Kidney epithelial cell (primary cell): ENCODE measurements at regions not wholly inside any gene's neighbourhood (a gene's known extent, or its start where the extent isn't known, plus 50 kb on each side); places are given as distances from the start of the nearest gene placed in this dataset.

ENCODE experiments used
- DNase-seq: peaks from one replicate; pipeline ENCODE4 v3.0.0-alpha.2; 2010; ENCODE audit warnings: low read depth
- H3K27me3 ChIP-seq: 2 replicates; pipeline ENCODE4 v1.6.0; 2011; ENCODE audit warnings: low read length; ENCODE audit not compliant: control insufficient read depth, insufficient read depth
- H3K36me3 ChIP-seq: 2 replicates; pipeline ENCODE4 v1.5.1; 2011; ENCODE audit warnings: low read length; ENCODE audit not compliant: control insufficient read depth, insufficient read depth
- H3K4me3 ChIP-seq: 2 replicates; pipeline ENCODE4 v1.5.1; 2011; ENCODE audit warnings: low read depth, mild to moderate bottlenecking, control low read depth, low read length
- CTCF ChIP-seq: IDR thresholded peaks from 2 replicates; pipeline ENCODE4 v1.5.1; 2011; ENCODE audit warnings: mild to moderate bottlenecking, moderate library complexity, low read length, control low read depth, inconsistent platforms; ENCODE audit not compliant: insufficient read depth, poor library complexity, severe bottlenecking

DNA sequence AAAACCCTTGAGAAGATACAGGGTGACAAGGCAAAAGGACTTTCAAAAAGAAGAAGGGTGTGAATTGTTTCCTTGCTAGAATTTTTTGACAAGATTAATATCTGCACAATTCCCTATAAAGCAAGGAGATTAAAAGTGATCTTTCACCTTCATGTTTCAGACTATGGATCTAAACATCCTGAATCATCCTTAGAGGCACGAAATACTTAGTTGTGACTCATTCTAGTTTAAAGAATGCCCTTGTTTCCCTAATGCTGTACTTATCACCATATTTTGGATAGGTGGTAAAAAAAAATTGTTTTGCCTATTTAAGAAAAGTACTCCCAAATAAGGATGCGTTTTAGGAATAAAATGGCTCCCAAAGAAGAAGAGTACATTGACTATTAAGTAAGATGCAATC, 415.1 kb downstream of the LRRIQ3 start:
- H3K27me3 ChIP-seq, result no peaks in the 10 kb centered on the region
- H3K36me3 ChIP-seq, result no peaks in the 10 kb centered on the region
- DNase-seq, result no peak
- H3K4me3 ChIP-seq, result no peak overlapping the region
- no peak for TF ChIP-seq CTCF

- no peak for DNase-seq
- H3K36me3 ChIP-seq, result no peaks in the 10 kb centered on the region
- no peaks in the 10 kb centered on the region for H3K27me3 ChIP-seq
- no peak for TF ChIP-seq CTCF
- H3K4me3 ChIP-seq, result no peak overlapping the region
These were observed 416.7 kb downstream of the LRRIQ3 start for GRCh38 chr1:73781251-73781650.

DNA sequence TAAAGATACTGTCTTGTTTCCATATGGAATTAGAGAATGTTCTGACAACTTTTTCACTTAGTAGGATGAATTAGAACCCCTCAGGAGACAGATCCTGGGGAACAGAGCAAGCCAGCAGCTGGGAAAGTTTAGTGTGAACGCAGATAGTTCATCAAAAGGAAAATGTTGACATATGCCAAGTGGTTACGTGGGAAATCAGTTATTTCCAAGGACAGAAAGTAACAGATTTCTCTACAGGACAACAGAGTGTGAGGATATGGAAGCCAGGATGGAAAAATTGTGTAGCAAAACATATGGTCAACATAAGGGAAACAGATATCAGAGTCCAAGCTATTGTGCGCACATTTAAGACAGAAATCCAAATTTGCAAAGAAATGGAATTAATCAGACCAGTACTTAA, 419.5 kb downstream of the LRRIQ3 start:
- Histone ChIP-seq H3K4me3 (no peak overlapping the region), H3K36me3 (no peaks in the 10 kb centered on the region), H3K27me3 (no peaks in the 10 kb centered on the region)
- no peak for DNase-seq
- no peak for TF ChIP-seq CTCF

- H3K4me3 ChIP-seq, result no peak overlapping the region
- no peaks in the 10 kb centered on the region for H3K36me3 ChIP-seq
- H3K27me3 ChIP-seq, result no peaks in the 10 kb centered on the region
- DNase-seq, result no peak
- TF ChIP-seq CTCF, result no peak
These were observed 422.1 kb downstream of the LRRIQ3 start for GRCh38 chr1:73775896-73776295.

DNA sequence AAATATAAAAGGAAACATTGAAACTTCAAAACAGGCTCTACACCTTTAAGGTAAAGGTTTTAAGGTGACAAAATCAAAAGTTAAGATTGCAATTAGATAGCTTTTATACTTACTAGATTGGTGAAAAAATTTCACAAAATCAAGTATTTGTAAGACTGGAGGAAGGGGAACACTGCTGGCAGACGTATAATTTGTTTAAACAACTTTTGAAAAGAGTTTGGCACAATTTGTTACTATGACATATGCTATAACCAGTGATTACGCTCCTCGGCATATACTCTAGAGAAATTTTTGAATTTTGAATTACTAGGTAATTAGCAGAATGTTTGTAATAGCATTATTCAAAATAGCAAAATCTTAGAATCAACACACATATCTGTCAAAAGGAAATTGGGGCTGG, 425.0 kb downstream of the LRRIQ3 start:
- no peak overlapping the region for H3K4me3 ChIP-seq
- H3K36me3 ChIP-seq, result no peaks in the 10 kb centered on the region
- no peaks in the 10 kb centered on the region for H3K27me3 ChIP-seq
- no peak for DNase-seq
- TF ChIP-seq CTCF, result no peak

- H3K4me3 ChIP-seq, result no peak overlapping the region
- no peaks in the 10 kb centered on the region for H3K27me3 ChIP-seq
- no peaks in the 10 kb centered on the region for H3K36me3 ChIP-seq
- no peak for TF ChIP-seq CTCF
- DNase-seq, result no peak
These were observed 426.6 kb downstream of the LRRIQ3 start for GRCh38 chr1:73771396-73771795.
